Neural crest cell (in vitro differentiated cells): ENCODE measurements at regions not wholly inside any gene's neighbourhood (a gene's known extent, or its start where the extent isn't known, plus 50 kb on each side); places are given as distances from the start of the nearest gene placed in this dataset.
A peak's percentile ranks its signal among the peaks of the same experiment; 100 is the strongest.

Source experiments
- DNase-seq: peaks from one replicate; pipeline ENCODE4 v3.0.0; 2021; ENCODE audit warnings: low read depth, mixed read lengths, low spot score
- H3K27ac Mint-ChIP-seq: one replicate; pipeline ENCODE4 v1.8.0; 2021; ENCODE audit warnings: mild to moderate bottlenecking, mixed read lengths; ENCODE audit not compliant: unreplicated experiment
- H3K27me3 Mint-ChIP-seq: 2 replicates; pipeline ENCODE4 v1.8.0; 2021; ENCODE audit warnings: low read depth, mild to moderate bottlenecking, mixed read lengths
- H3K36me3 Mint-ChIP-seq: 2 replicates; pipeline ENCODE4 v1.8.0; 2021; ENCODE audit warnings: low read depth, mild to moderate bottlenecking, mixed read lengths
- H3K4me1 Mint-ChIP-seq: 2 replicates; pipeline ENCODE4 v1.8.0; 2021; ENCODE audit warnings: mixed read lengths
- H3K4me3 Mint-ChIP-seq: one replicate; pipeline ENCODE4 v1.8.0; 2021; ENCODE audit warnings: mild to moderate bottlenecking, mixed read lengths
- H3K9me3 Mint-ChIP-seq: 2 replicates; pipeline ENCODE4 v1.8.0; 2021; ENCODE audit warnings: mixed read lengths
- CTCF ChIP-seq: fragments of 200-600 bp; sonication (generic); conservative IDR thresholded peaks from 2 replicates; pipeline ENCODE4 v1.5.0; 2021; ENCODE audit warnings: antibody characterized with exemption, mild to moderate bottlenecking

GRCh38 chr6:103018426-103018825, 1624.9 kb downstream of the GRIK2 start:
- Mint-ChIP-seq H3K4me3 (no peak overlapping the region), H3K9me3 (peaks cover 2% of the 10 kb centered on the region), H3K27me3 (no peaks in the 10 kb centered on the region), H3K4me1 (no peaks in the 10 kb centered on the region), H3K36me3 (no peaks in the 10 kb centered on the region), H3K27ac (no peak overlapping the region)
- no peak for TF ChIP-seq CTCF
- DNase-seq: no peak

GRCh38 chr6:103017878-103018277, 1624.4 kb downstream of the GRIK2 start:
- Mint-ChIP-seq H3K27ac (no peak overlapping the region), H3K4me1 (no peaks in the 10 kb centered on the region), H3K4me3 (no peak overlapping the region), H3K27me3 (no peaks in the 10 kb centered on the region), H3K9me3 (peaks cover 2% of the 10 kb centered on the region), H3K36me3 (no peaks in the 10 kb centered on the region)
- no peak for TF ChIP-seq CTCF
- no peak for DNase-seq

- H3K27me3 Mint-ChIP-seq: no peaks in the 10 kb centered on the region
- no peaks in the 10 kb centered on the region for H3K4me1 Mint-ChIP-seq
- DNase-seq: no peak
- H3K27ac Mint-ChIP-seq: no peak overlapping the region
- H3K36me3 Mint-ChIP-seq: peaks cover 2% of the 10 kb centered on the region
- H3K9me3 Mint-ChIP-seq: peaks cover 5% of the 10 kb centered on the region
- no peak for TF ChIP-seq CTCF
- H3K4me3 Mint-ChIP-seq: no peak overlapping the region
Measured at GRCh38 chr6:103011605-103012004, 1618.1 kb downstream of the GRIK2 start.

- Mint-ChIP-seq H3K9me3 (peaks cover 12% of the 10 kb centered on the region), H3K27me3 (no peaks in the 10 kb centered on the region), H3K4me3 (no peak overlapping the region), H3K36me3 (peaks cover 8% of the 10 kb centered on the region), H3K4me1 (peaks cover 18% of the 10 kb centered on the region), H3K27ac (peak overlapping the region; percentile 37)
- TF ChIP-seq CTCF: no peak
- DNase-seq: no peak
Measured at GRCh38 chr6:103002282-103002681, 1608.8 kb downstream of the GRIK2 start.

- no peak for TF ChIP-seq CTCF
- Mint-ChIP-seq H3K9me3 (peaks cover 9% of the 10 kb centered on the region), H3K4me1 (peaks cover 19% of the 10 kb centered on the region), H3K27me3 (no peaks in the 10 kb centered on the region), H3K27ac (peak overlapping the region; percentile 44), H3K36me3 (peaks cover 6% of the 10 kb centered on the region), H3K4me3 (no peak overlapping the region)
- DNase-seq: no peak
Measured at GRCh38 chr6:103001724-103002123, 1608.2 kb downstream of the GRIK2 start.

GRCh38 chr6:103000688-103001087, 1607.2 kb downstream of the GRIK2 start:
- peaks cover 9% of the 10 kb centered on the region for H3K9me3 Mint-ChIP-seq
- peak overlapping the region; percentile 72 for H3K4me3 Mint-ChIP-seq
- H3K27me3 Mint-ChIP-seq: no peaks in the 10 kb centered on the region
- no peak for TF ChIP-seq CTCF
- H3K27ac Mint-ChIP-seq: peak overlapping the region; percentile 93
- peaks cover 3% of the 10 kb centered on the region for H3K36me3 Mint-ChIP-seq
- H3K4me1 Mint-ChIP-seq: peaks cover 22% of the 10 kb centered on the region
- DNase-seq: no peak
